Body of pancreas (tissue), 4 donors: ENCODE measurements at regions not wholly inside any gene's neighbourhood (a gene's known extent, or its start where the extent isn't known, plus 50 kb on each side); places are given as distances from the start of the nearest gene placed in this dataset.
"Not testable (repeated sequence)": the region's sequence is repeated elsewhere in the genome, so short reads cannot be mapped to it uniquely, and the experiment has no call there.

Source experiments
- CTCF ChIP-seq, 7 experiments: fragments of 450-650 bp in 4 of 7; fragments of 200-600 bp in 3 of 7; sonication (generic) in 3 of 7; IDR thresholded peaks; one replicate each; pipeline ENCODE4 v1.5.1; 2016 to 2019; ENCODE audit warnings: antibody characterized with exemption in 7 of 7
- POLR2A ChIP-seq, 3 donors: fragments of 450-650 bp; IDR thresholded peaks; one replicate each; pipeline ENCODE4 v1.6.1; 2016; ENCODE audit warnings: antibody characterized with exemption in 3 of 3, mild to moderate bottlenecking in 2 of 3

- not testable (repeated sequence) for TF ChIP-seq POLR2A, CTCF (IDR thresholded peaks at IDR 0.05)
Measured at GRCh38 chr11:97705441-97705840, 1315.3 kb upstream of the CNTN5 start.
